NCI-H526 (cell line): ENCODE measurements at regions not wholly inside any gene's neighbourhood (a gene's known extent, or its start where the extent isn't known, plus 50 kb on each side); places are given as distances from the start of the nearest gene placed in this dataset.
"Not testable (repeated sequence)": the region's sequence is repeated elsewhere in the genome, so short reads cannot be mapped to it uniquely, and the experiment has no call there.

Source experiments
- DNase-seq, 2 experiments: peaks; one replicate each; lab custom pipeline; 2025; lab: John Stamatoyannopoulos, UW

DNA sequence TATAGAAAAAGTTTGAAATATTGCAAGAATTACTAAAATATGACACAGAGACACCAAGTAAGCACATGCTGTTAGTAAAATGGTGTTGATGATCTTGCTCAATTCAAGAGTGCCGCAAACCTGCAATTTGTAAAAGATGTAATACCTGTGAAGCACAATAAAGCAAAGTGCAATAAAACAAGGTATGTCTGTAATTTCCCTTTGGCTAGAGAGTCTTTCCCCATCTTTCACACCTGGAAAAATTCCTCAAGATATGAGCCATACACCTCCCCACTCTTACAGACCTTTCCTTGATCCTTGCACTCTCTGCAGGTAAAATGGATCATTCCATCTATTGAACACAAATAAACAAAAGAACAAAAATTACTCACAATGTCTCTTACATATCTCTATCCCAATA is 597.8 kb downstream of the EFNA5 start:
- DNase-seq: no peak

DNA sequence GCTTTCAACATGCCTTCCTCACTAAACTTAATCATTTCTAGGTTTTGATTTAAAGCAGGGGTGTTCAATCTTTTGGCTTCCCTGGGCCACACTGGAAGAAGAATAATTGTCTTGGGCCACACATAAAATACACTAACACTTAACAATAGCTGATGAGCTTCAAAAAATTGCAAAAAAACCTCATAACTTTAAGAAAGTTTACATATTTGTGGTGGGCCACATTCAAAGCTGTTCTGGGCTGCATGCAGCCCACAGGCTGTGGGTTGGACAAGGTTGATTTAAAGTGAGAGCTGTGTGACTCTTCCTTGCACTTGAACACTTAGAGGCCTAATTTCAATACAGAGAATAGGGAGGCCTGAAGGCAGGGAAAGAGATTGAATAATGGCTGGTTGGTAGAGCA is 598.3 kb downstream of the EFNA5 start:
- no peak for DNase-seq

DNA sequence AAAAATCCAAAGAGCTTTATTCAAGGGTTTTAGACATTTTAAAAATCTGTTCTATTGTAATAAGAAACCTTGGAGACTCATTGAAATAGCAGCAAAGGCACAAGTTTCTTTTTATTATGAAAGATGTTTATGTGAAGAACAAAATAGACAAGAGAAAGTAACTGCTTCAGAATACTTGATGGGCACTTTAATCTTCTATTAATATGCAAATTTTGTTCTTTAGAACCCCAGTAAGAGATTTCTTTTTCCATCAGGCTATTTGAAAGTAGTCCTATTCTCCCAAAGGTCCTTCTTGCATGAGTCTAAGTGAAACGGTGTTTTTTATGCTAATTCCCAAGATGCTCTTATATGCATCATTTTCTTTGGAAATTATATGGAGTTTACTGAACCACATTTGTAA is 602.0 kb downstream of the EFNA5 start:
- DNase-seq: no peak

DNA sequence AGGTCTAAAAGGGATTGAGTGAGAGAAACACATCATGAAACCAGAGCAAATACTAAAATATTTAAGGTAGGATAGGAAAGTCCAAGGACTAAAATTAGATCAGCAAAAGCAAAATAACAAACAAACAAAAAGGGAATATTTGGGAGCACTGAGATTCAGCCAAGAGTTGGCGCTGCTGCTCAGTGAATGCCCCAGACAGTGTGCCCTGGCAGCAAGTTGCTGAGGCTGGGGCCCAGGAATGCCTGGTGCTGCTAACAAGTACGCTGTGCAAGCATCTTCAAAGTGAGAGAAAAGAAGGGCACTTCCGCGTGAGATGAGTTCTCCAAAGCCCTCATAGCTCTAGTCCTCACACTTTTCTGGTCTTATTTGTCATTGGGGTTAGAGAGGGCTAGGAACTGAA is 603.3 kb downstream of the EFNA5 start:
- DNase-seq: no peak

DNA sequence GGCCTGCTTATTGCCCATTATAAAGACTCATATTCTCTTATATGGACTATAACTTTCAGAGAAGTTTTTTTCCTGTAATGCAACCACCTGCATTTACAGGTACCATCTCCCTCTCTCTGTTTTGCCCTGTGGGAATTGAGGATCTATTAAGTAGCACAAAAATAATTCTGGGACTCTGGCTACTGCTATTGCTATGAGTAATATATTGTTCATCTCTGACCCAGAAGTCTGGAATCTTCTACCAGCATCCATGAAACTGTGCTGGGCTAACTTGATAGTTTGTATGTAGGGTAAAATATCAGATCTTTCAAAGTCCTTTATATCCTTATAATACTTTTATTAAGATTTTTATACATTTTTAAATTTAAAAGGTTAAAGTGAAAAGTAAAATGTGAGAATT is 607.2 kb downstream of the EFNA5 start:
- no peak for DNase-seq

DNA sequence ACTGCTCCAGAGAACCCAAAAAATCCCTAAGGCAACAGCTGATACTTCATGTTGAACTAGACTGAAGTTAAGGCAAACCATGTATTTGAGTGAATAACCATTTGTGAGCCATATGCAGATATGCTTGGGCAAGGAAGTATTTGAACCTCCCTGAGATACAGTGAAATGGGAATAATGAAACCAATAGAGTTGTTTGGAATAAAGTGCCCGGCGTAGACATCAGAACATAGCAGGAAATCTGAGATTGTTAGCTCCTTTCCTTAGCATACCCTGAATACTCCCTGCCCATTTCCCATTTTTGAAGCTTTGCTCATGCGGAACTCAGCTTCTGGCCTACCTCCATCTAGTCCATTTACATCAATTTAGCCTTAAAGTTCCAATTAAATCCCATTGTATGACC is 611.9 kb downstream of the EFNA5 start:
- no peak for DNase-seq

DNA sequence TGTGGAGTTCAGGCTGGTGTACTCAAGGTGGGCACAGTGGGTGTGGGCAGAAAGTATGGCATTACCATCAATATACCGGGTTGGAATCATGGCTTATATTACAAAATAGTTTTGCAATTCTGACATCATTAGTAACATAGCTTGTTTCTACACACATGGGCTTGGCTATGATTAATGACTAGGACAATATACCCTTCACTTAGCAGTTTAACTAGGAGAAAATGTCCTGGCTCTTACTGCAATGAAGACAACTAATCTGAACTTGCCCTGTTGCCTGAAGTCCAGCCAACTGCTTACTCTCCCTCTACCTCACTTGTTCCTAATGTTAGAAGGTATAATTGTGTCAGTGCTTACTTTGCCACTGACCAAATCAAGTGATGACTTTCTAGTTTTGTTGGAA is 612.5 kb downstream of the EFNA5 start:
- DNase-seq: no peak

DNA sequence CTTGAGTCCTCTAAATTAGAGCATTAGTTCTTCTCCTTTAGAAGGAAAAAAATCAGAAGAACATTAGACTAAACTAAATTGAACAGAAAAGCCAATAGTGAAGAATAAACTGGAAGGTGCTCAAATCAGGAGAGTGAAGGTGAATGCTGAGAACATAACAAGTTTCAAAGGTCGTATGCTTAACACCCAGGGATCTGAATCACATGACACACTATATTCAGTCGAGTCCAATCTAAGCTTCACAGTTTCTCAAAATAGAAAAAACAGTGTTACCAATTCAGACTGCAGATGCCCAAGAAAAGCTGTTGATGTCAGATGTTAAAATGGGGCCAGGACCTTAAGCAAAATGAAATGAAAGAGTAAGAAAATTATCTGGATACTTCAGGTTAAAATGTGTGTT is 614.5 kb downstream of the EFNA5 start:
- no peak for DNase-seq

DNA sequence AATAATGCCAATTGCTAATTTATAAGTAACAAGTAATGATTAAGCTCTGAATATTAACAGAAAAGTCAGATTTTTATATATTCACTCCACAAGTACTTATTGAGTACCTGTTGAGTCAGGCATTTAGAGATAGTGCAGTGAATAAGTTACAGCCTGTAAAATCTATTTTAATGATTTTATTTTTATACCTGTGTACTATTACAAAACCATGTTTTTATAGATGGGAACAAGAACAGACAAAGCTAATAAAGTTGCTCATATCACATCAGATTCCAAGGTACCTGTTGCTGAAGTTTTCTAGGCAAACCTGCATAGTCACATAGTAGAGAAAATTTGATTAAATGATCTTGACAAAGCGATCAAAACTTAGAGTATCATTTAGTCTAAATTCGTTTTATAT is 623.7 kb downstream of the EFNA5 start:
- DNase-seq: no peak

DNA sequence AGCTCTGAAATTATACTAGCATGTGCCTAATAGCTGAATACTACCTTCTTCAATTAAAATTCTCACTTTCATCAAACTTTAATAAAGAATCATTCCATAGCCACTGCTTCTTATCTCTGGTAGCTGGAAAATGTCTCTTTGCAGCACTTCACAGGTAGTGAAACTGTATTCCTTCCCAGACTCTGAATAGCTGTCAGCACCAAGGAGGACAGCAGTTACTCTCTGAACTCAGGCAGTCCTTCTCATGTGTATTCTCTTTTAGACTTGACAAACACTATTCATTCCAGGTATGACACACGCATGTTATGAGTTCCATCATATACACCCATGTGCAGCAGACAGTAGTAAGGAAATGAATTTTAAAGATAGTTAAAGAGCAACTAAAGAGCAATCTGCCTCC is 627.1 kb downstream of the EFNA5 start:
- no peak for DNase-seq

DNA sequence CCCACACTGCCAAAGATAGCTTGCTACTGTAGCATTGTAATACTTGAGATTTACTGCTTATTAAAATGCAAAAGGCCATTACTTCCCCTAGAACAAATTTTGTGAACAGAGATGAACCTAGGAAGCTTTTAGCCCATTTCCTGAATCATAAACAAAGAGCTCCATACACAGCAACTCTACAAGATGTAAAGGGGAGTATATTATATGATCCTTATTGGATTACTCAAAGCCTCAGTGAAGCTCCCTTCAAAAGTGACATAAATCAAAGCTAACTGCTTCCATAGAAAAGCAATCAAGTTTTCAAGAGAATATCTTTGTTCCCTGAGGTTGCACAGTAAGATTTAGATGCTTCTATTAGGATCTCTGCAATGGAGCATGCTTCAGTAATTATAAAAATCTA is 629.8 kb downstream of the EFNA5 start:
- no peak for DNase-seq

DNA sequence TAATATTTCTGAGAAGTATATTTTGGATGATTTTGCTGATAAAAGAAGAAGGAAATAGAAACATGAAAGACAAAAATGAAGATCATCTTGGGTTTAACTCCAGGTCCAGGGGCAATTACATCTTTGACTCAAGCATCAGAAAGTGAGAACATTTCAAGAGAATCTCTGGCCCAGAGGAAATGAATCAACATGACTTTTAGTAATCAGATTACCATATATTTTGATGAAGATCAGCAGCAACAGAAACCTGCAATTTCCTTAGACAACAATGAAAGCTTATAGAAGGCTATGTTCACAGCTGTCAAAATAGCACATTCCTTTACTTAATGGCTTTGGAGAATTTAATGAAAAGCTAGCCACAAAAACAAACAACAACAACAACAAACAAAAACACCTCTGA is 638.1 kb downstream of the EFNA5 start:
- DNase-seq: no peak

DNA sequence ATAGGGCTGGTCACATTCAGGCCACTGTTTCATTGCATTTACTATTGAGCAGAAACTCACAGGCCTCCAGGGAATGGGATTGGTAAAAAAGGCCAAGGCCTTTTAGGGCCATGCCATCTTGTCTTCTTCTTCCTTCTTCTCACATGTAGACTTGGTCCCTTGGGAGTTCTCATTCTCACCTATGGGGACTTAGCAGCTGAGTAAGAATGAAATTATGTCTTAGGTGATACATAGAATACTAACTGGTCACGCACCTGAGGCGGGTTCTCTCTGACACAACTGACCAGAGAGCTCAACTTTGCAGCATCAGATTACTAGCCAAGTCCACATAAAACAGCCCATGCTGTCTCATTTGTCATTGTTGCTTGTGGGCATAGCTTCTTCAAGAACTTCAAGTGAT is 641.8 kb downstream of the EFNA5 start:
- DNase-seq: no peak

DNA sequence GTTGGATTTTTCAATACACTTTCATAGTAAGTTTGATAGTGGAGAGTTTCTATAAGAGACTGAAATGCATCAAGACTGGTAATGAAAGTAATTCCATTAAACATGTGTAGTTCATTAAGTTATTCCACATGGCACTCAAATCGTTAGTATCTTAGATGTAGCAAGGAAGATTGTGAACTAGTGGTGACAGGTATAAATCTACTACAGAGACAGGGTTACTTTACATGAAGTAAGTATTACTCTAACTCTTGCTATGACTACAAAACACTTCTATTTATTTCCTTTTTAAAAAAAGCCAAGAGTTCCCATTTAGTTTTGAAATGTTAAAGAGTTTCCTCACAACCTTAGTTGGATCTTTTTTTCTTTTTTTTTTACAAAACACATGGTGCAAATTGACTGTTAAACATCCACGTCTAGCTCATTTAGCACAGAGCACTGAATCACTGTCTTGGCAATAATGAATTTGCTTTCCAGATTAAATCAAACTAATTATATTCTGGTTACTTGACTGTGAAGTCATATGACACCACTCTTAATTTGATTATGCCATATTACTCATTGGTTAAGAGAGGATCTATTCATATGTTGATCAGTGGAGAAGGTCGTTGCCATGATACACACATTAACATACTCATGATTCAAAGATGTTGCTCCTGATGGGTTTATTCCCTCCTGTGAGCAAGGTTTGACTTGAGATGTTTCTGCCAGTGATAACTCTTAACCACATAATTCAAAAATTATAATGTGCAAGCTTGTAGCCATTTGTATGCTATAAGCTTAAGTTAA is 644.8 kb downstream of the EFNA5 start:
- no peak for DNase-seq

DNA sequence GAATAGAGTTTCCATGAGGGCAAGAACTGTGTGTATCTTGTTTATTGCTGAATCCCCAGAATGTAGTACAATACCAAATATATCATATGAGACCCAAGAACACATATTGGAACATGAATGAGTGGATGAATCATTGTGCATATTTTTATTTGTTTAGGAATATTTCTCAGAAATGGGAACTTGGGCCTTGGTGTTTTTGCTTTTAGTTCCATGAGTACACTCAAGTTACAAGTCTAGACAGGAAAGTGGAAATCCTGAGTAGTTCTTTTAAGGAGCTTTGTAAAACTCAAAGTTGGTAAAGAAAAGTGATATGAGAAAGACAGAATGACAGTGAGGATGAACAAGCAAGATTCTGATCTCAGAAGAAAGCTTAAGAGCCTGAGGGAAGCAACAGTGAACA is 647.0 kb downstream of the EFNA5 start:
- DNase-seq: no peak

DNA sequence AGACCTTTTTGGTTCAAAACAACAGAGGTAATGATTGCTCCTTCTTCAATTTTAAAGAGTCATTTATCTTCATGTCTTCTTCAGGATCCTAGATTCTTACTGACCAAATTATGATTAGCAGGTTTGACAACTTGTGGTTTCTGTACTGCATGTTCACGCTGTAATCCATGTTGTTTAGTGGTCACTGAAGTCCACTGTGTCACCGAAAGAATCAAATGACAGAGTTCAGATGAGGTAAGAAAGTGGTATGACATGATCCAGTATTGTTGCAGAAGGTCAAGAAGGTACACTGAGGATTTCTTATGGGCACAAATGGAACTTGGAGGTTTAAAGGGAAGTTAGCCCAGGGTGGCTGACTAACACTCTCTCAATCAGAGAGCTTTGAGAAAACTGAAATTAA is 649.2 kb downstream of the EFNA5 start:
- no peak for DNase-seq

DNA sequence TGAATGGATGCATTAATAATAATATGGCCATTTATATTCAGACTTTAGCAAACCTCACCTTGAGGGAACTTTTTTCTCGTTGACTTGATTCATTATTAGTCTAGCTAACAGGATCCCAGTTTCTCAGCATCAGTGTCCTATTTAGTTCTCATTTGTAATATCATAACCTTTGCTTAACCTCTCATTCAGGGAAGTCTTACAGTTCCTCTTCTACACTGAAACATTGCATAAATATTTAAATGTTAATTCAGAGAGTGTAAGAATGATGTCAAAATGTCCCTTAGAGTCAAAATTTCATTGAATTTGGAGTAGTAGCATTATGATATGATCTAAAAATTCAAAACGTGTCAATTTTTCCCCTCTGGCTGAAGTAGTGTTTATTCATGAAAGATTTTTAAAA is 650.1 kb downstream of the EFNA5 start:
- no peak for DNase-seq

DNA sequence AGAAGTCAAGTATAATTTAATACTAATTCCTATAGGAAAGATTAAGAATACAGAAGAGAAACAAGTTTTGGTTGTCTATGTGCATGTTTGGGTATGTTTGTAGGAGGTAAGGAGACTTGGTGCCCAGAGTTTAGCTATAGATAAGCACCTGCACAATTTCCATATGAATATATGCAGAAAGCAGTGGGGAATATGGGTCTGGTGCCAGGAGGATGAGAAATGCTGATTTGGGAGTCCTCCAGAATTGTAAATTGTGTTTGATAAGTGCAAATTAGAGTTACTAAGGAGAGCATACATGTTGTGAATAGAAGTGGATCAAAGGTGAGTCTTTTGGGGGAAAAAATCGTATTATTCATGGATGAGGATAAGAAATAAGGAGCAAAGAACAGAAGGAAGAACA is 653.1 kb downstream of the EFNA5 start:
- DNase-seq: no peak

DNA sequence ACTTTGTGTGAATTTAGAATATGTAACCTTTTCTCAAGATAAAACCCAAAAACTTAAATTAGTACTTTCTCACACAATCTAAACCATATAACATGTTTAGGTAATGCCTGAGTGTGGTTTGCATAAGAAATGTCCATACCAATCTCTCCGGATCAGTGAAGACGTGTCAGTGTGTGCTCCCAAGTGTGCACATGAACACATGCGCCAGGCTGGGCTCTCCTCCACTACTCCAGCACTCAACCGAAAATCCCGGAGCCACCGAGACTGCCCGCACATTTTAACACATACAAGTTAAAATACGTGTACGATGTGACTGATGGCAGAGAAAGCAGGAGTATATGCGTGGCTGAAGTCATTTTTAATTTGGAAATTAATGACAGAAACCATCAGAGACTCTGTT is 658.4 kb downstream of the EFNA5 start:
- no peak for DNase-seq

DNA sequence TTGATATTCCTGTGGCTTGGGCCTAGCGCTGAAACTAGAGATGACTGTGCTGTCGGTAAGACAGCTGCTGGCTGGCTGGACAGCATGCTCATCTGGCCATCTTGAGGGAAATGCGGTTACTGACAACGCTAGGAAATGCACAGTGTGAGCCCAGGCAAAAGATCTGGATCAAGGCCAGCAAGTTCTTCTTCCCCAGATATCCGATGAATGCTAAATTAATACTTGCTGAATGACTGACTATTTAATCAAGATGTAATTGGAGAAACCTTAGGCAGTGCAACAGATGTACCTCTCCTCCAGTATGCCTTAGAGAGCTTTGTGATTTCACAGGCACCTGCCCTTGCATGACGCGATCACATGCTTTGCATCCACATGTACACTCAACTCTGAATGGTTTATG is 659.1 kb downstream of the EFNA5 start:
- peak in 1 of 2 experiments; percentile 12 for DNase-seq

DNA sequence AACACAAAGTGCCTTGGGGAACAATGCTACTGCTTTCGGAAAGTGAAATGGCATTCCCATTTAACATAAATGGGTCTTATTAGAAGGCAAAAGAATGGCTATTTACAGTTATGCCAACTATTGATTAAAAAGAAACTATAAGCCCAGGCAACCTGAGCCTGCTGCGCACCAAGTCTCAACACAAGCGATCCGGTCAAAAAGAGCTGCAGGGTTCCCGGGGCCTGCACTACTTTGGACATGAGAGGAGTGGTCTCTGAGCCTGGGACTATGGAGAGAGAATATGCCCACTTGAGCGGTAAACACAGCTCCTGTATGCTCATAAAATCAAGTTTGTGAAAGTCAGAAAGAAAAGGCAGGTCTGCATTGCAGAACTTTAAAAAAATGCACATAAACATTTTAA is 660.7 kb downstream of the EFNA5 start:
- DNase-seq: no peak

DNA sequence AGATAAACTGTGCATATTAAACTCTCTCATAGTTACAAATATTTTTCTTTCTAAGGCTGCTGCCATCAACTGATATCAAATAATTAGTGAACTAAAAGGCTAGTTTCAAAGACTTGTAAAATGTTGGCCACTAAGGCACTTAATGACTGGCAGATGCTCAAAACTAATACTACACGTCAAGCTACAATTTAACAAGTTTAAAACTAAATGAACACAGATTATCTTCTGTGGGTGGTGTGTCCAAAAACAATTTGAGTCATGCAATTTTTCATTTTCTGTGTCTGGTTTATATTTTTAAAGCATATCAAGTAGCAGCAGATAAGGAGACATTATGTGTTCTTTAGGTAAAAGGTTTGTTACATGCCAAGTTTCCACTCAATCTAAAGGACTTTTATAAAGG is 665.1 kb downstream of the EFNA5 start:
- no peak for DNase-seq

DNA sequence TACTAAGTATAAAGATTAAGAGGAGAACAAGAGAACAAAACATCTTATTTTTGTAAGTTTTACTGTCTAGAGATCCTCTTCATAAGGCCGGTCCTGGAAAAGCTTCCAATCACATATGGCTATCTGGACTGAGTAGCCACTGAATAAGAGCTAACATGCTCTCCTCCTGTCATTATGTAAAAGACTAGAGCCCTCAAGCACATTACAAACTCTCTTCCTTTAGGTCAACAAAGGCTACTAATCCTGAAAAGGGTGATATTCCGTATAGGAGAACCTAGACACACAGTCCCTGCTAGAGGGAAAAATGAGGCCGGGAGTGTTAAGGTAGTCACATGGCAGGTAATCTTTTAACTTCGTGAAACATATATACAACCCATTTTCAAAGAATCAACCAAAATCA is 665.6 kb downstream of the EFNA5 start:
- no peak for DNase-seq

DNA sequence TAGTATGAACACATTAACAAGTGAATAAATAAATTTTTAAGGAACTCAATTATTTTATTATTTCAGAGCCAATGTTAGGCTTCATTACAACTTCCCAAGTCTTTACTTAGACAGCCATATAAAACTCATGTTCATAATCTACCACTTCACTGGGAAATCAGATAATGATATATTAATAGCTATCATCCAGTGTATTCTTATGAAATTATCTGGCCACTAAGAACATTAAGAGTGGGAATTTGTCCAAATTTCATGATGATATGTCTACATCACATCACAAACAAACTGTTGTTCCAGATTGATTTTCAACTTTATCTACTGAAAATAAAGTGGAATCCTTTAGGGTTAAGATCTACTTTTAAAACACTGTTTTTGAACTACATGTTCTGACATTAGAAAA is 668.6 kb downstream of the EFNA5 start:
- no peak for DNase-seq

DNA sequence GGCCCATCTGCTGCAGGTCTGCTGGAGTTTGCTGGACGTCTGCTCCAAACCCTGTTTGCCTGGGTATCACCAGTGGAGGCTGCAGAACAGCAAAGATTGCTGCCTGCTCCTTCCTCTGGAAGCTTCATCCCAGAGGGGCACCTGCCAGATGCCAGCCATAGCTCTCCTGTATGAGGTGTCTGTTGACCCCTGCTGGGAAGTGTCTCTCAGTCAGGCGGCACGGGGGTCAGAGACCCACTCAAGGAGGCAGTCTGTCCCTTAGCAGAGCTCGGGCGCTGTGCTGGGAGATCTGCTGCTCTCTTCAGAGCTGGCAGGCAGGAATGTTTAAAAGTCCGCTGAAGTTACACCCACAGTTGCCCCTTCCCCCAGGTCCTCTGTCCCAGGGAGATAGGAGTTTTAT is 671.2 kb downstream of the EFNA5 start:
- not testable (repeated sequence) for DNase-seq
